NCI-H1694 treated with DMSO at 0.1 percent for 48 hours (cell line): ENCODE measurements at regions not wholly inside any gene's neighbourhood (a gene's known extent, or its start where the extent isn't known, plus 50 kb on each side); places are given as distances from the start of the nearest gene placed in this dataset.

Source experiments
- DNase-seq: peaks from one replicate; lab custom pipeline; 2025; lab: John Stamatoyannopoulos, UW

DNA sequence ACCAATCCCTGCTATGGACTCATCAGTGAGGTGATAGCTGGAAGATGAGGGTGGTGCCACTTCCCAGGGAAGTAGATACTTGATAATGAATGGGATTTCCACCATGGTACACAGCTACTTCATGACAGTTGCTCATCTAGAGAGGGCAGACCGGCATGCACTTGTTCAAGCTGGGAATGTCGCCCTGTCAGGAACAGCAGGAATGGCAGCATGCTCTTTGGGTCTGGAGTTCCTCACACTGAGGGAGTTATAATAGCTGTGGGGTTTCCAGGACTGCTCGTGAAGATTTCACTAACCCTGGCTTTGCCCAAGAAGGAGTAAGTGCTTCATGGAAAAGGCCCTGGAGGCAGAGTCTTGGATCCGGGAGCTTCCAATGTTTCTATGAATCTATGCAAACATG lies 129.2 kb downstream of the PSMG1 start:
- no peak for DNase-seq

DNA sequence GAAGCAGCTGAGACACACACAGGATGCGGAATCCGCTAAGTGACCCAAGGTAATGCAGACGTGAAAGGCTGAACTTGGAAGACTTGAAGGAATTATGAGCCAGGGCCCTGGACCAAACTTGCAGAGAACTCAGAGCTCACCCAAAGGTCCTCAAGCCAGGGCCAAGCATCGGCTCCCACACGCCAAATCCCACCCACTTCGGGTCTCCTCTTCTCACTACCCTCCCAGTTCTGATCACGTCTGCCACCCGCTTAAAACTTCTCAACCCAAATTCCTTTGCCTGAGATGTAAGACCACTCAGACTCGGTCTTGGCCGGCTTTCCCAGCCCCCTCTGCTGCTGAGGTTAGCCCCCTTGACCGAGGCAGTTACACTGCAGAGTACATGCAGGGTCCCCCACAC lies 130.1 kb downstream of the PSMG1 start:
- DNase-seq = no peak

DNA sequence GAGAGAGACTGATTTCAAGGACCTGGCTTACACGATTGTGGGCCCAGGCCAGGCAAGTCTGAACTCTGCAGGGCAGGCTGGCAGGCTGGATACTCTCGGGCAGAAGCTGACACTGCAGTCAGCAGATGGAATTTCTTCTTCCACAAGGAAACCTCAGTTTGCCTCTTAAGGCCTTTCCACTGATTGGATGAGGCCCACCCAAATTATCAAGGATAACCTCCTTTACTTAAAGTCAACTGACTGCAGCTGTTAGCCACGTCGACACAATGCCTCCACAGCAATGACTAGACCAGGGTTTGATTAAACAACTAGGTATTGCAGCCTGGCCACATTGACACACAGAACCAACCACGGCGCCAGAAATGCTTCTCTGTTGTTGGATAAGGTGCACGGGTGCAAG lies 130.5 kb downstream of the PSMG1 start:
- no peak for DNase-seq

DNA sequence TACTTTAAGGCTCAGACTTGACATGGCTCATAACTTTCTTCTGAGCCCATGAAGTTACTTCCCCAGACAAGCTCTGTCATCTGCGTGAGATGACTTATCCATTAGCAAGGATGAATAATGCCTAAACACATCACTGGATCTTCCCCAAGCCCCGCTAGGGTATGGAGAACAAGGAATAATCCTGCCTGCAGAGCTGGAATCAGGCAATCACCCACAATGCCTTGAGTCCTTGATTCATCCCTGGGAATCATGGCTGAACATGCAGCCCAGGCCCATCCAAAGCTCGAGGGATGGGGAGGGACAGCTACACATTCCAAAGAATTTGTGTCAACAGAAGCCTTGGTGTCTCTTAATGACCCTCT lies 131.7 kb downstream of the PSMG1 start:
- no peak for DNase-seq

GRCh38 chr21:39050841-39051587 lies 132.2 kb downstream of the PSMG1 start:
- DNase-seq = no peak

DNA sequence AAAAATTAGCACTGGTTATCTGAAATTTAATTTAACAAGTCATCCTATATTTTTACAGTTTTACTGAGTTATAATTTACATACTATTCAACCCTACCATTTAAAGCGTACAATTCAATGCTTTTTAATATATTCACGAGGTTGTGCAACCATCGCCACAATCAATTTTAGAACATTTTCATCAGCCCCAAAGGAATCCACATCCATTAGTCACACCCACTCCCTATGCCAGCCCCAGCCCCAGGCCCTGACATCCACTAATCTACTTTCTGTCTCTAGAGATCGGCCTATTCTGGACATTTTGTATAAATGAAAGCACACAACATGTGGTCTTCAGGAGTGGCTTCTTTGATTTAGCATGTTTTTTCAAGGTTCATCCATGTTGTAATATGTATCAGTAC lies 134.7 kb downstream of the PSMG1 start:
- DNase-seq = no peak

GRCh38 chr21:39048064-39048463 lies 135.2 kb downstream of the PSMG1 start:
- no peak for DNase-seq

GRCh38 chr21:39047046-39047445 lies 136.2 kb downstream of the PSMG1 start:
- DNase-seq = no peak

DNA sequence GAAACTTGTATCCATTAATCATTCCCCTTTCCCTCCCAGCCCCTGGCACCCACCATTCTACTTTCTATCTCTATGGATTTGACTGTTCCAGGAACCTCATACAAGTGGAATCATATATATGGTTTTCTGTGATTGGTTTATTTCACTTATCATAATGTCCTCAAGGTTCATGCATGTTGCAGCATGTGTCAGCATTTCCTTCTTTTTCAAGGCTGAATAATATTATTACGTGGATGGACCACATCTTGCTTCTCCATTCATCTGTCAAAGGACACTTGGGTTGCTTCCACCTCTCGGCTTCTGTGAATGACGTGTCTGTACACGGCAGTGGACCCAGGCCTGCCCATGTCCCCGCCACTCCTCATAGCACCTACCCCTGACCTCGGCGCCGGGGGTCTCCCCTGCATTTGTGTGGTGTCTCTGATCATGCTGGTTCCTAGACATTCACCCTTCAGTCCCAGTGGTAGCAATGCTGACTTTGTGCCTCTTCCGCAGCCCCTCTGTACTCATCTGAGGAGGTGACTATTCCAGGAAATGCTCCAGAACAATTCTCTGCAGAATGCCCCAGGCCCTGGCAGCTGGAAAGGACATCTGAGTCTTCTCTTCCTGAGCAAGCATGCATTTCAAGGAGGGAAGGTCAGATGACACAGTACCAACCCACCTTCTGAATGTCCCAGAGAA lies 136.9 kb downstream of the PSMG1 start:
- no peak for DNase-seq

GRCh38 chr21:39041816-39042215 lies 141.4 kb downstream of the PSMG1 start:
- DNase-seq = no peak

- no peak for DNase-seq
Measured at GRCh38 chr21:39040494-39041110, 142.6 kb downstream of the PSMG1 start.

GRCh38 chr21:39037807-39038405 lies 145.3 kb downstream of the PSMG1 start:
- no peak for DNase-seq

DNA sequence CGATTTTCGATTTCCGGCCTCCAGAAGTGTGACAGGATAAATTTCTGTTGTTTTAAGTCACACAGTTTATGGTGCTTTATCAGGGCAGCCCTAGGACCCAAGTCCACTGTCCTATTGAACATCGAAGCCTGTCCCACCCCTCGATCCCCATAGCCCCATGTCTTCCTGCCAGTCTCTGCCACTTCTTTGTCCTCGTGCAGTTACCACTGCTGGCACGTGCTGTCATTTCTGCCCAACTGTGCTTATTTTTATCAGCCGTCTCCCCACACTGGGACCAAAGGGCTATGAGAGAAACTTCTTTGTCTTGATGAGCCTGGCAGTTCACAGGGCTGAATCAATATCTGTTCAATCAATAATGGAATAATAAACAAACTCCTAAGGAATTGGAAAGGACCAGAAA lies 146.7 kb downstream of the PSMG1 start:
- no peak for DNase-seq

DNA sequence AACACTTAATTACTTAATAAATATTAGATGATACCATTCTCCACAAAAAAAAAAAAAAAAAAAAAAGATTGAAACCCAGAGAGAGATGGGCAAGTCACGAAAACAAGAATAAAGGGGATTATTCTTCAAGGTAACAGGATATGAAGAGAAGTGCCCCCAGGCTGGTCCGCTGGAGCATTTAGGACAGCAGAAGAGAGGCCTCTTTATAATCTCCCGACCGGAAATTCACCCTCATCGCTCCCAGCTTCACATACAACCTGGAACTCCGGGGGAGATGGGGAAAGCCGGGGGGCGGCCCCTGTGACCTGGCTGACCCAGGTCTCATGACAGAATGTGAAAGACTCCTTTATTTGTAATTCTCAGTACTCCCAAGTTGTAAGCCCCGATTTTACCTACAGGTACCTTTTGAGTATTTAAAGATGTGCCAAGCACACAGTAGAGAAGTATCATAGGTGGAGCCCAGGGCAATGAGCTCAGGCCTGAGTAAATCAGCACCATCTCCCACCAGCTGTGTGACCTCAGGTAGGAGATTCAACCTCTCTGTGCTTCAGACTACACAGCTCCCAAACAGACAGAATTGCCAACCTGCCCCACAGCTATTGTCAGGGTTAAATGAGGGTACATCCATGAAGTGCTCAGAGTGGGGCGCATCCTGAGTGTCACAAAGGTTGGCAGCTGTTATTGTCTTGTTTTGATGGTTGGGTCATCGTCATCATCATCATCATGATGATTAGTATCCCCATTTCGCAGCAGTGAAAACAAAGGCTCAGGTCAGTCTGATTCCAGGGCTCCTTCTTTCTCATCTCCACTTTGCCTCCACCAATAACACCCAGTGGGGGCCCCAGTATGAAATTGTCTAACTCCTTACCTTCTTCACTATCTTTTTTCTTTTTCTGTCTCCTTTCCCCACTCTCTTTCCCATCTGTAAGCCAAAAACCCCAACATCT lies 148.4 kb downstream of the PSMG1 start:
- no peak for DNase-seq

DNA sequence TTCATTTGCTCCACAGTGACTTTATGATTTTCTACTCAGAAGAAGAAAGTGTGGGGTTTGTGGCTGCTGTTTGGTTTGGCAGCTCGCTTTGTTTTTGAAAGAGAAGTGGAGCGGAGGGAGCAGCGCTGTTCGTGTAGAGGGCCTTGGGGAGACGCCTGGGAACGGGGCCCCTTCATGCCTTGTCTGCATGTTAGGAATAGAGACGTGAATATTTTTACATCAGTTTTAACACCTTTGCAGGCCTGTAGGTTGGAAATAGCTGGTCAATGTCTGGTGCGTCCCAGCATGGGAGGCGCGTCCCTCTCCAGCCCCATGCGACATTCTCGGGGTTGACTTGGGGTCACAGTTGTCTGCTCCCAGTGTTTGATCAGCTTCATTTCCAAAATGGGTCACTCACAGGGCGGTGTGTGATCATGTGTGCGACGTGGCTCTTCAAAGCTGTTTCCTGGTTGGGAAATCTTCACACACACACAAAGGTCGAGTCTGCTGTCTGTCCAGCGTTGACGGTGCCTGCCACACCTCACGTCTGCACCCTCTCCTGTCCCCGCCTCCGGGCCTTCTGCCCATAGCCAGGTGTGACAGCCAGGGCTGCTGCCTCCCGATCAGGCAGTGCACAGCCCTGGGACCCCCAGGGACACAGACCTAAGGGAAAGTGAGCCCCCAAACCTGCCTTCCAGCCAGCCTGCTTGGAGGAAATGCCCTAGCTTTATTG lies 149.2 kb downstream of the PSMG1 start:
- DNase-seq = no peak

DNA sequence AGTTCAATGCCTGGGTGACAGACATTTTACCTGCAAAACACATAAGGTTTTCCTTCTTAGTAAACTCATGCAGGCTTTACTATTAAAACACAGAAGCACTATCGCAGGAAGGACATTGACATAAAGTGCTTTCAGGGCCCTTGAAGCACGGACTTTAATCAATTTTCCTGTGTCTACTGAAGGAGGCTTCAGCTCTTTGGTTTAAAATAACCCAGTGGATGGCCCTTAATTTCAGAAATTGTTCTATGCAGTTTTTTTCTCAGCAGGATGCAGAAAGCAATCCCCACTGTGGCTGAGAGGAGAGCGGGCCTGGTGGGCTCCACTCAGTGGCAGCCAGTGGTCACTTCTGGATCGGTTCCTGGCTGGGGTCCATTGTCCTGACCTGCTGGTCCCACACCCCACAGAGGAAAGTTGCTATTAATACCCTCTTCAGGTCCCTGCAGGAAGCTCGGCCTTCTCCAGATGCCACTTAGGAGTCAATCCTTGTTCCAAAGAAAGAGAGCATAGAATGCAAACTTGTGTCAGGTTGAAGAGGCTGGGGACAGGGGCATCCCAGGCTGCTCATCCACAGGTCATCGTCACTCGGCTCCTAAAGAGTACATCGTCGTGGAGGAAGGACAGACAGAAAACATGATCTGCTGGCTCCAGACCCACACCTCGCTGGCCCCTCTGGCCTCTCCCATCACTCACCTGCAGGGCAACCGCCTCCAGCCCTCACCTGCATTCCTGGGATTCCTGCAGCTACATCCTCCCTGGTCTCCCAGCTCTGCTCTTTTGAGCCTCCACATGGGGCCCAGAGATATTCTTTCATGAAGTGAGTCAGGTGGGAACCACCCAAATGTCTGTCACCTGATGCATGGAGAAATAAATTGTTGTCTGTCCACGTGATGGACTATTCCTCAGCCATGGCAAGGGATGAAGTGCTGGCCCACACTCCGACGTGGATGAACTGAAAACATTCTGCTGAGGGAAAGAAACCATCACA lies 153.1 kb downstream of the PSMG1 start:
- DNase-seq = no peak

GRCh38 chr21:39029086-39029755 lies 154.0 kb downstream of the PSMG1 start:
- no peak for DNase-seq

DNA sequence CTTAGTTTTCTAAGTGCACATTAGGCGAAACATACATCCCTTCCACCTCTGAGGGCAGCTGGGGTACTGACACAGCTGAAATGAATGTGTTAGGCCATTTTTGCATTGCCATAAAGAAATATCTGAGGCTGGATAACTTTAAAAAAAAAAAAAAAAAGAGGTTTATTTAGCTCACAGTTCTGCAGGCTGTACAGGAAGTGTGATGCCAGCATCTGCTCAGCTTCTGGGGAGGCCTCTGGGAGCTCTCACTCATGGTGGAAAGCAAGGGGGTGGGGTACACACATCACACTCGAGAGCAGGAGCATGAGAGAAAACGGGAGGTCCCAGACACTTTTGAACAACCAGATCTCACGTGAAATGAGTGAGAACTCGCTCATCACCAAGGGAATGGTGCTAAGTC lies 158.1 kb downstream of the PSMG1 start:
- no peak for DNase-seq

DNA sequence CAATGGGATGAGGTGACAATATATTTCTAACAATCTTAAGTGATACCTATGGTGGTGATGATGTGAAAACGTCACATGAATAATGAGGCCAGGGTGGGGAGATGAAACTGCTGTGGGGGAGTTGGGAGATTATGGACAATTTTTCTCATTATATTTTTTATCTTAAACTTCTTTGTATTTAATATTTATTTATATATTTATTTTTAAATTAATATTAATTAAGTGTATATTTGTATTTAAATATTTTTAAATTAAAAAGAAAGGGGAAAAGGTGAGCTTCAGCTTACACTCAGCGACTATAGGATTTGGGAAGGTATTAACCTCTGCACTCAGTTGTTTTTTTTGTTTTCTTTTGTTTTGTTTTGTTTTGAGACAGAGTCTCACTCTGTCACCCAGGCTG lies 158.7 kb downstream of the PSMG1 start:
- DNase-seq = no peak
